D341Med (cell line): ENCODE measurements at regions not wholly inside any gene's neighbourhood (a gene's known extent, or its start where the extent isn't known, plus 50 kb on each side); places are given as distances from the start of the nearest gene placed in this dataset.
"Not testable (repeated sequence)": the region's sequence is repeated elsewhere in the genome, so short reads cannot be mapped to it uniquely, and the experiment has no call there.

ENCODE experiments used
- DNase-seq: peaks from one replicate; pipeline ENCODE4 v3.0.0; 2012; ENCODE audit warnings: low spot score

GRCh38 chr5:96319981-96320739 lies 112.9 kb downstream of the PCSK1 start:
- not testable (repeated sequence) for DNase-seq

- no peak for DNase-seq
Measured at GRCh38 chr5:96318569-96319110, 114.4 kb downstream of the PCSK1 start.

DNA sequence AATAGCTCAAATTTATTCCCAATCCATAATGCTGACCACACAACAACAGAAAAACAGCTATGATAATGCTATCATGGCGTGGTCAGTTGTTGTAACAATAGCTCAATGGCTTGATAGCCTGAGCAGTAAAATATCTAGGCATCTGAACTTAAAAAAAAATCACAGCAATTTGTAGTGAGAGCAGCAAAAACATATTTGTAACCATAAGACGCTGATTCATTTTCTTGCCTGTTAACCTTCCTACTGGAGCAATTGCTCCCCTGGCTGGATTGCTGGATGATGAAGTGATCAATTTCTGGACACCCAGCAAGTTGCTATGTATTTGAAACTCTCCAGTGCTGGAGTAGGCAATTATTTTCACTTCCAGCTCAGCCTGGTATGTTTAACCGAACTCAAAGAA lies 115.1 kb downstream of the PCSK1 start:
- DNase-seq = no peak

DNA sequence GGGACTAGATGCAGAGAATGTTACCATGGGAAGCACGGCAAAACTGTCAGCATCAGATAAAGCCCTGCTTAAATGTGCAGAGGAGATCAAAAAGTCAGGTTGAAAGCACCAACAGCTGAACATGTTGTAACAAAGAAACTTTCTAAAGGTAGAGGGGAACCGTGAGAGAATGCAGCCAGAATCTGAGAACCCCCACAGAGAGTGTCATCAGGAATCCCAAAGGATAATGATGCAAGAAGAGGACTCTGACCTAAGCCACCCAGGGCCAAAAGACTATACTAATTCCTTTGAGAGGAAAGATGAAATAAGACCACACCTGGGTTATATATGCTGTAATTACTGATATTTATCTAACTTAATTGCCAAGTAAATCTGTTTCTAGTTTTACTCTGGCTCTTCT lies 116.6 kb downstream of the PCSK1 start:
- no peak for DNase-seq

- no peak for DNase-seq
Measured at GRCh38 chr5:96316017-96316416, 117.0 kb downstream of the PCSK1 start.

- DNase-seq = no peak
Measured at GRCh38 chr5:96315431-96315830, 117.6 kb downstream of the PCSK1 start.

DNA sequence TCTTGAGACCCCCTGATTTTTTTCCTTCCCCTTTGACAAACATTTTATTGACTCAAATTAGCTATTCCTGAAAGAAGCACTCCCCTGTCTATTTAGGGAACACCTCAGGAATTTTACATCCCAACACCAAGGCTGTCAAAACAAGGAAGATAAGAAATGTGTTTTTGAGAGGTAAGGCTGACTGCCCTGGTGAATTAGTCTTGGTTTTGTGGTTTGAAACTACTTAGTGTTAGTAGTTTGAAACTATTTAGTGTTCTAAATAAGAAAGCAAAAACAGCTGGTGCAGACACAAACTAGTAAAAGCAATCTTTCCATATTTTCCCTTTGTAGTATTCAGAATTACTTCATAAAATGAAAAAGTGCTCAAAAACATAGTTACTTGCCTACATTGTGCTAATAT lies 120.7 kb downstream of the PCSK1 start:
- no peak for DNase-seq

DNA sequence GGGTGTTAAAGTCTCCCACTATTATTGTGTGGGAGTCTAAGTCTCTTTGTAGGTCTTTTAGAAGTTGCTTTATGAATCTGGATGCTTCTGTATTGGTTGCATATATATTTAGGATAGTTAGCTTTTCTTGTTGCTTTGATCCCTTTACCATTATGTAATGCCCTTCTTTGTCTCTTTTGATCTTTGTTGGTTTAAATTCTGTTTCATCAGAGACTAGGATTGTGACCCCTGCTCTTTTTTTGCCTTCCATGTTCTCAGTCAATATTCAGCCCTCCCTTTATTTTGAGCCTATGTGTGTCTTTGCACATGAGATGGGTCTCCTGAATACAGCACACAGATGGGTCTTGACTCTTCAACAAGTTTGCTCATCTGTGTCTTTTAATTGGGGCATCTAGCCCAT lies 126.0 kb downstream of the PCSK1 start:
- DNase-seq = not testable (repeated sequence)

DNA sequence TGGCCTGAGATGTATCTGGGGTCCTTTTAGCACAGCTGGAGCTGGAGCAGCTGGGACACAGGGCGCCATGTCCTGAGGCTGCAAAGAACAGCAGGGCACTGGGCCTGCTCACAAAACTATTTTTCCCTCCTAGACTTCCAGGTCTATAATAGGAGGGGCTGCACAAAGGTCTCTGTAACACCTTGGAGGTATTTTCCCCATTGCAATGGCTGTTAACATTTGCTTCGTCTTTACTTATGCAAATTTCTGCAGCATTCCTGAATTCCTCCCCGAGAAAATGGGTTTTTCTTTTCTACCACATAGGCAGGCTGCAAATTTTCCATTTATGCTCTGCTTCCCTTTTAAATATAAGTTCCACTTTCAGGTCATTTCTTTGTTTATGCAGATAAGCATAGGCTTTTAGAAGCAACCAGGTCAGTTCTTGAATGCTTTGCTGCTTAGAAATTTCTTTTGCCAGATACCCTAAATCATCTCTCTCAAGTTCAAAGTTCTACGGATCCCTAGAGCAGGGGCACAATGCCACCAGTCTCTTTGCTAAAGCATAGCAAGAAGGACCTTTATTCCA lies 130.8 kb downstream of the PCSK1 start:
- DNase-seq = no peak

- DNase-seq = no peak
Measured at GRCh38 chr5:96300976-96301375, 132.1 kb downstream of the PCSK1 start.

GRCh38 chr5:96297867-96298266 lies 135.2 kb downstream of the PCSK1 start:
- DNase-seq = no peak

DNA sequence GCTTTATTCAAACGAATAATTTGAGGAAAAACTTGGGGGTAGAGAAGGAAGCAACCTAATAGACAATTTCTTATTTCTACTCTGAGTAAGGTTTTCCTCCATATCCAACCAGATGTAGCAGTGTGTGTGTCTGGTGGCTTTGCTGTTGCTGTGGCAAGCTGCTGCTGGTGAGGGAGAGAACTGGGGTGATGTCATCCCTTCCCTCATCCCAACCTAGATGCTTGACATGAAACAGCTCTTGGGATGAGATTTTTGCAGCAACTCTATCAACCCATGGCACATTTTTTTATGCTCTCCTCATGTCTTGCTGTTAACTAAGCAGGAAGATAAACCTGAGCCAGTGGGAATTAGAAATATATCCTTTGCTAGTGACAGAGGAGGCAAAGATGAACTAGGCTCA lies 135.8 kb downstream of the PCSK1 start:
- DNase-seq = no peak

DNA sequence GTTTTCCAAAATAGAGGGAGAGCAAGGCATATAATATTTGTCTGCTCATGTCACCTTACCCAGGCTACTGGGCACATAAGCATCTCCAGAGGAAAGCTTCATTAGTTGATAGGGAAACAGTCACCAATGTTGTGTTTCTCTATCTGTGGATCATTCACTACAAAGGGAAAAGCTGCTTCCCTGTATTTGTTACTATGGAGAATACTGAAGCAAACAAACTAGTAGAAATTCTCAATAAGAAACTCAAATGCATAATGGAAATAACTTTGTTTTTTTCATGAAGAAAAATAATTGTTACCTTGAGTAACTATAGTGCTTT lies 138.2 kb downstream of the PCSK1 start:
- no peak for DNase-seq

DNA sequence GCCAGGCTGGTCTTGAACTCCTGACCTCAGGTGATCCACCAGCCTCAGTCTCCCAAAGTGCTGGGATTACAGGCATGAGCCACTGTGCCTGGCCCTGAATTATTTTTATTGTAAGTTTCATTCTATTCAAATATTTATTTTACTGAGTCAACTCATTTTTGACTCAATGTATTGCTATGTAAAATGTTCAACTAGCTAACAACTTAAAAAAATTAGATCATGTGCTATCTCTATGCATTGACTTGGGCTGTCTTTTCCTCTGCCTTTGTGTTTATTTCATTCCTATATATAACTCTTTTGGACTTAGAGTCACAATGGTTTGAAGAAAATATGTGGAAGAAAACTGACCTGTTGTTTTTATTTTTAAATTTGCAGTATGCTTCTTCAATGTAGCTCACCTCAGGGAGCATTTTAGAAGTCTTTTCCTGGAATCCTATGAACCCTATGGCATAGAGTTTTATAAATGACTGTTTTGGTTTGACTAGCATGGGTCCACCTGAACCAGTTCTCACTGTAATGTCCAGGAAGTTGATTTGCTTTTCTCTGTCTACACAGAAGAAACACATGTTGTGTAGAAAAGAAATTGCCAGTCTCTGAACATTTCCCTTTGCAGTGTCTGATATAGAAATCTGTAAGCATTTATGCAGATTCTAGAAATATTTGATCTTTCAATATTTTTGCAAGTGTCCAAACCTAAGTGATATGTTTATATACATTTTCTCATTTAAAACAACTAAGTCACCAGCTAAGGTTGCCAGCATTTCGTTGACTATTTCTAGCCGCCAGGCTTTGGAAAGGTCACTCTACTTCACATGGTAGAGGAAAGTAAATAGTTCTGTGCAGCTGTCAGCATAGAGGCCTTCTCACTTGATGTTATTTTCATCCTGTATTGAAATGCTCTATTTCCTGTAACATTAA lies 138.8 kb downstream of the PCSK1 start:
- DNase-seq = no peak

GRCh38 chr5:96292582-96293247 lies 140.3 kb downstream of the PCSK1 start:
- DNase-seq = no peak

- DNase-seq = not testable (repeated sequence)
Measured at GRCh38 chr5:96289287-96289686, 143.8 kb downstream of the PCSK1 start.

DNA sequence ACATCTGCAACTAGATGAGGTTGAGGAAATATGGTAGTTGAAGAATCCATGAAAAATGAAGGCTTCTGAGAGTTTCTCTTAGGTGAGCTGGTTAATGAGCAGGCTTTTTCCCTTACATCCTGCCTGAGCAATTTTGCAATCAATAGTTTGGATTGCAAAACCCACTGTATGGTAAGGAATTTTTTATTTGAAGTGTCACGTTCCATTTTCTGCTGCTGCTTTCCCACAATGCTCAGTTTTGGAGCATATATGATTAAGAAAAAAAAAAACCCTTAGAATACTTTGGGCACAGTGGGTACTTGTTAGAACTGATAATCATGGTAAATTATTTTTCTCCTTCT lies 144.2 kb downstream of the PCSK1 start:
- no peak for DNase-seq

GRCh38 chr5:96288166-96288844 lies 144.7 kb downstream of the PCSK1 start:
- DNase-seq = no peak

DNA sequence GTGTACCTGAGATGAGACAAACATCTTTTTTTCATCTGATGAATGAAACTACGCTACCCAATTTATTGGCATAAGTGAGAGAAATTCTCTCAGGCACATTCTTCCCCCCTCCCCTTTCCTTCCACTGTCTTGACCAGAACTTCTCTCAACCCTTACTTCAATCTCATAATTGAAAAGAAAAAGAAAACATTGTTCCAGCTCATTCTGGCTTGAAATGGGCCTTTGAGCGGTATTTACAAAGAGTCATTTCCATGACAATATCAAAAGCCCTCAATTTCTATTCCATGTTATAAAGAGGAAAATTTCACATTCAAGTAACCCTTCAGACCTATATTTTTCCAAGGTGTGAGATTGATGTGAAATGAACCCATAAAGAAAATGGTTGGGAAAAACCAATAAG lies 145.9 kb downstream of the PCSK1 start:
- no peak for DNase-seq

GRCh38 chr5:96285823-96286222 lies 147.2 kb downstream of the PCSK1 start:
- no peak for DNase-seq

DNA sequence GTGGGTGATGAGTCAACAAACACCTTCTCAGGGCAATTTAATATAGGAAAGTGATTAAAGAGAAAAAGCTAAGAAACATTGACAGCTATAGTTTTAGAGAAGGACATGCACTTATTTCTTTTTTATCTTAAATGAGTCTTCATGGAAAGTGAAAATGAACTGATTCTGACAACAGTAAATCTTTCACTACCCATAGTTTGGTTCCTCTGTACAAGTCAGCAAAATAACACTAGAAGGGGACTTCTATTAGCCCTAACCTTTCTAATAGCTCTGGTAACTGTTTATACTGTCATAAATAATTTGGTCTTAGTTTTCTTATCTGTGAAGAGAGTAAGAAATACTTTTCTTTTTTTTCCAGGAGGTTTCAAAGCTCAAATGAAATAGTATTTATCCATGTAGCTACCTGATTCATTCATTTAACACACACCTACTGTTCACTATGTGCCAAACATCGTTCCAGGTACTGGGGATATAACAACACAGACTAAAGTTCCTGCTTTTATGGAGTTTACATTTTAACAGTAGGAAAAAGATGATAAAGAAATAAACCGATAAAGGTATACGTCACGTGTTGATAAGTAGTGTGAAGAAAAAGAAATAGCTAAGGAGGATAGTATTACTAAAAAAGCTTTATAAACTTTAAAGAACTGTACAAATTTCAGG lies 148.2 kb downstream of the PCSK1 start:
- DNase-seq = no peak
